T-helper 2 cell treated with Interferon-gamma antibody and Interleukin-4, amounts not matched to agents 5 μg/mL and 100 μg/mL, for 36 hours (primary cell): ENCODE measurements at regions not wholly inside any gene's neighbourhood (a gene's known extent, or its start where the extent isn't known, plus 50 kb on each side); places are given as distances from the start of the nearest gene placed in this dataset.

ENCODE experiments used
- DNase-seq: peaks from one replicate; pipeline ENCODE4 v3.0.0; 2021; ENCODE audit warnings: low spot score
- H3K27ac Mint-ChIP-seq: one replicate; pipeline ENCODE4 v1.8.0; 2021; ENCODE audit warnings: mild to moderate bottlenecking, mixed read lengths
- H3K27me3 Mint-ChIP-seq: one replicate; pipeline ENCODE4 v1.8.0; 2021; ENCODE audit warnings: low read depth, mixed read lengths
- H3K36me3 Mint-ChIP-seq: one replicate; pipeline ENCODE4 v1.8.0; 2021; ENCODE audit warnings: low read depth, mixed read lengths
- H3K4me1 Mint-ChIP-seq: one replicate; pipeline ENCODE4 v1.8.0; 2021; ENCODE audit warnings: low read depth, mixed read lengths
- H3K4me3 Mint-ChIP-seq: one replicate; pipeline ENCODE4 v1.8.0; 2022; ENCODE audit warnings: mild to moderate bottlenecking, moderate library complexity, mixed read lengths
- H3K9me3 Mint-ChIP-seq: one replicate; pipeline ENCODE4 v1.8.0; 2021; ENCODE audit warnings: mixed read lengths

- H3K4me3 Mint-ChIP-seq: no peak overlapping the region
- H3K27me3 Mint-ChIP-seq: no peaks in the 10 kb centered on the region
- no peak overlapping the region for H3K27ac Mint-ChIP-seq
- no peak for DNase-seq
- peaks cover 3% of the 10 kb centered on the region for H3K9me3 Mint-ChIP-seq
- H3K36me3 Mint-ChIP-seq: no peaks in the 10 kb centered on the region
- H3K4me1 Mint-ChIP-seq: no peaks in the 10 kb centered on the region
These were observed 301.2 kb downstream of the CTTN start for GRCh38 chr11:70699294-70700221.

GRCh38 chr11:70700453-70700852 lies 302.1 kb downstream of the CTTN start:
- Mint-ChIP-seq H3K4me1 (no peaks in the 10 kb centered on the region), H3K36me3 (no peaks in the 10 kb centered on the region), H3K27ac (no peak overlapping the region), H3K27me3 (no peaks in the 10 kb centered on the region), H3K4me3 (no peak overlapping the region), H3K9me3 (peaks cover 3% of the 10 kb centered on the region)
- DNase-seq: no peak

- Mint-ChIP-seq H3K27me3 (no peaks in the 10 kb centered on the region), H3K36me3 (no peaks in the 10 kb centered on the region), H3K27ac (no peak overlapping the region), H3K9me3 (peaks cover 3% of the 10 kb centered on the region), H3K4me1 (no peaks in the 10 kb centered on the region), H3K4me3 (no peak overlapping the region)
- DNase-seq: no peak
These were observed 302.5 kb downstream of the CTTN start for GRCh38 chr11:70700871-70701270.

GRCh38 chr11:70702040-70702648 lies 303.8 kb downstream of the CTTN start:
- Mint-ChIP-seq H3K36me3 (no peaks in the 10 kb centered on the region), H3K27ac (no peak overlapping the region), H3K27me3 (no peaks in the 10 kb centered on the region), H3K4me1 (no peaks in the 10 kb centered on the region), H3K4me3 (no peak overlapping the region), H3K9me3 (peaks cover 3% of the 10 kb centered on the region)
- DNase-seq: no peak

GRCh38 chr11:70703141-70704064 lies 305.1 kb downstream of the CTTN start:
- Mint-ChIP-seq H3K4me3 (no peak overlapping the region), H3K9me3 (peaks cover 3% of the 10 kb centered on the region), H3K27me3 (no peaks in the 10 kb centered on the region), H3K4me1 (no peaks in the 10 kb centered on the region), H3K27ac (no peak overlapping the region), H3K36me3 (no peaks in the 10 kb centered on the region)
- no peak for DNase-seq

- no peaks in the 10 kb centered on the region for H3K36me3 Mint-ChIP-seq
- no peaks in the 10 kb centered on the region for H3K4me1 Mint-ChIP-seq
- peaks cover 3% of the 10 kb centered on the region for H3K9me3 Mint-ChIP-seq
- no peak overlapping the region for H3K4me3 Mint-ChIP-seq
- no peak overlapping the region for H3K27ac Mint-ChIP-seq
- no peaks in the 10 kb centered on the region for H3K27me3 Mint-ChIP-seq
- no peak for DNase-seq
These were observed 306.8 kb downstream of the CTTN start for GRCh38 chr11:70705097-70705496.

GRCh38 chr11:70705930-70706329 lies 307.6 kb downstream of the CTTN start:
- H3K27ac Mint-ChIP-seq: no peak overlapping the region
- H3K4me1 Mint-ChIP-seq: no peaks in the 10 kb centered on the region
- H3K4me3 Mint-ChIP-seq: no peak overlapping the region
- no peak for DNase-seq
- no peaks in the 10 kb centered on the region for H3K36me3 Mint-ChIP-seq
- no peaks in the 10 kb centered on the region for H3K27me3 Mint-ChIP-seq
- H3K9me3 Mint-ChIP-seq: peaks cover 3% of the 10 kb centered on the region

- no peak overlapping the region for H3K27ac Mint-ChIP-seq
- no peaks in the 10 kb centered on the region for H3K36me3 Mint-ChIP-seq
- peaks cover 3% of the 10 kb centered on the region for H3K9me3 Mint-ChIP-seq
- H3K4me3 Mint-ChIP-seq: no peak overlapping the region
- peaks cover 3% of the 10 kb centered on the region for H3K27me3 Mint-ChIP-seq
- DNase-seq: no peak
- no peaks in the 10 kb centered on the region for H3K4me1 Mint-ChIP-seq
These were observed 309.5 kb downstream of the CTTN start for GRCh38 chr11:70707821-70708220.

GRCh38 chr11:70709596-70709995 lies 311.3 kb downstream of the CTTN start:
- DNase-seq: no peak
- Mint-ChIP-seq H3K27me3 (peaks cover 3% of the 10 kb centered on the region), H3K27ac (no peak overlapping the region), H3K9me3 (peaks cover under 1% of the 10 kb centered on the region), H3K4me1 (no peaks in the 10 kb centered on the region), H3K36me3 (no peaks in the 10 kb centered on the region), H3K4me3 (no peak overlapping the region)

- DNase-seq: no peak
- Mint-ChIP-seq H3K4me1 (no peaks in the 10 kb centered on the region), H3K27me3 (peaks cover 3% of the 10 kb centered on the region), H3K27ac (no peak overlapping the region), H3K36me3 (no peaks in the 10 kb centered on the region), H3K9me3 (no peaks in the 10 kb centered on the region), H3K4me3 (no peak overlapping the region)
These were observed 311.9 kb downstream of the CTTN start for GRCh38 chr11:70710192-70710591.

GRCh38 chr11:70710601-70711000 lies 312.3 kb downstream of the CTTN start:
- no peaks in the 10 kb centered on the region for H3K4me1 Mint-ChIP-seq
- H3K9me3 Mint-ChIP-seq: no peaks in the 10 kb centered on the region
- no peak overlapping the region for H3K4me3 Mint-ChIP-seq
- peaks cover 3% of the 10 kb centered on the region for H3K27me3 Mint-ChIP-seq
- no peaks in the 10 kb centered on the region for H3K36me3 Mint-ChIP-seq
- DNase-seq: no peak
- H3K27ac Mint-ChIP-seq: no peak overlapping the region

GRCh38 chr11:70711095-70711910 lies 313.0 kb downstream of the CTTN start:
- peaks cover 3% of the 10 kb centered on the region for H3K27me3 Mint-ChIP-seq
- no peaks in the 10 kb centered on the region for H3K36me3 Mint-ChIP-seq
- no peak overlapping the region for H3K4me3 Mint-ChIP-seq
- no peak for DNase-seq
- no peak overlapping the region for H3K27ac Mint-ChIP-seq
- H3K4me1 Mint-ChIP-seq: no peaks in the 10 kb centered on the region
- no peaks in the 10 kb centered on the region for H3K9me3 Mint-ChIP-seq

- H3K36me3 Mint-ChIP-seq: no peaks in the 10 kb centered on the region
- no peak overlapping the region for H3K4me3 Mint-ChIP-seq
- no peaks in the 10 kb centered on the region for H3K9me3 Mint-ChIP-seq
- no peak for DNase-seq
- H3K27ac Mint-ChIP-seq: no peak overlapping the region
- peaks cover 3% of the 10 kb centered on the region for H3K27me3 Mint-ChIP-seq
- H3K4me1 Mint-ChIP-seq: no peaks in the 10 kb centered on the region
These were observed 313.5 kb downstream of the CTTN start for GRCh38 chr11:70711911-70712185.
